GM11168 (cell line): ENCODE measurements at regions not wholly inside any gene's neighbourhood (a gene's known extent, or its start where the extent isn't known, plus 50 kb on each side); places are given as distances from the start of the nearest gene placed in this dataset.
"Not testable (repeated sequence)": the region's sequence is repeated elsewhere in the genome, so short reads cannot be mapped to it uniquely, and the experiment has no call there.

Source experiments
- in situ Hi-C: fragments of 300-500 bp; cut with MboI; formaldehyde crosslinking; loops from one replicate; pipeline ENCODE4 v1.12.0; 2022; ENCODE audit warnings: low sequenced_read_pairs; ENCODE audit not compliant: unreplicated experiment

GRCh38 chr6:12348530-12349511 lies 58.7 kb downstream of the EDN1 start:
- in situ Hi-C loops = no loop called here

DNA sequence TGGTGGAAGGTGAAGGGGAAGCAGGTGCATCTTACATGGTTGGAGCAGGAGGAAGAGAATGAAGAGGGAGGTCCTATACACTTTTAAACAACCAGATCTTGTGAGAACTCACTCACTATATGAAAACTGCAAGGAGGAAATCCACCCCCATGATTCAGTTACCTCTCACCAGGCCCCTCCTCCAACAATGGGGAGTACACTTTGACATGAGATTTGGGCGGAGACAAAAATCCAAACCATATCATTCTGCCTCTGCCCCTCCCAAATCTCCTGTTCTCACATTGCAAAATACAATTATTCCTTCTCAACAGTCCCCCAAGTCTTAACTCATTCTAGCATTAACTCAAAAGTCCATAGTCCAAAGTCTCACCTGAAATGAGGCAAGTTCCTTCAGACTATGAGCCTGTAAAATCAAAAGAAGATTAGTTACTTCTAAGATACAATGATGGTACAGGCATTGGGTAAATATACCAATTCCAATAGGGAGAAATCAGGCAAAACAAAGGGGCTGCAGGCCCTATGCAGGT lies 60.5 kb downstream of the EDN1 start:
- in situ Hi-C loops = no loop called here

GRCh38 chr6:12351672-12352071 lies 61.5 kb downstream of the EDN1 start:
- in situ Hi-C loops = no loop called here

- in situ Hi-C loops = no loop called here
These were observed 63.6 kb downstream of the EDN1 start for GRCh38 chr6:12353731-12354130.

DNA sequence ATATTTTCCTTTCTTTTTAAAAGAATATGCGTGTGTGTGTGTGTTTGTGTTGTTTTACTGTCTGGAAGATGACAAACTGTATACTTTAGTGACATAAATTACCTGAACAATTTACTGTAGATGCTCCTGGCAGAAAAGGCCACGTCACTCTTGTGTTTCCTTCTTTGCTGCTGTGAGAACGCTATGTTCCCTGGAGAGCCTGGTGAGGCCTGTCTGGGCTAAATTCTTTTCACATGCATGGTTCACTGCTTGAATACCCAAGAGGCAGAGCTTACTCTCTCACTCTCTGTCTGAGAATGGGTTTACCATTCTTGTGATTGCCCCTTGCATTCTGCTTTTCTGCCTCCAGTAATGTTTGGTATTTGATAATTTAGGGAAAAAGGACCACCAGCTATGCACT lies 64.3 kb downstream of the EDN1 start:
- in situ Hi-C loops = no loop called here

DNA sequence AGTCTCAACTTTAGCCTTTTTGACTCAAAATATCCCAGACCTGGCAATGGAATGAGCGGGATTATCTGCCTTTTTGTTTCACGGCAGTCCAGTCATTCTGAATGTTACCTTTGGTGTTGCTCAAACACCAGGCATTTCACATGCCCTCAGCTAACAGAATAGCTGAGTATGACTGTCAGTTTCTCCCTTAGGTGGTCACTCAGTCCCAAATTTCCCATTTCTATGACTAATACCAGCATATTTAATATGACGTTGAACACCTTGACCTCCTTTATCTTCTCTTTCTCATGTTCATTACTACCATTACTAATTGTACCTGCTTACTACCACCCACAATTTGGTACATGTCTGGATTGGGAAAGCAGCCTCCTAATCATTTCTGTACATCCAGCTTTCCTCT lies 65.2 kb downstream of the EDN1 start:
- in situ Hi-C loops = no loop called here

GRCh38 chr6:12356431-12356830 lies 66.3 kb downstream of the EDN1 start:
- in situ Hi-C loops = no loop called here

DNA sequence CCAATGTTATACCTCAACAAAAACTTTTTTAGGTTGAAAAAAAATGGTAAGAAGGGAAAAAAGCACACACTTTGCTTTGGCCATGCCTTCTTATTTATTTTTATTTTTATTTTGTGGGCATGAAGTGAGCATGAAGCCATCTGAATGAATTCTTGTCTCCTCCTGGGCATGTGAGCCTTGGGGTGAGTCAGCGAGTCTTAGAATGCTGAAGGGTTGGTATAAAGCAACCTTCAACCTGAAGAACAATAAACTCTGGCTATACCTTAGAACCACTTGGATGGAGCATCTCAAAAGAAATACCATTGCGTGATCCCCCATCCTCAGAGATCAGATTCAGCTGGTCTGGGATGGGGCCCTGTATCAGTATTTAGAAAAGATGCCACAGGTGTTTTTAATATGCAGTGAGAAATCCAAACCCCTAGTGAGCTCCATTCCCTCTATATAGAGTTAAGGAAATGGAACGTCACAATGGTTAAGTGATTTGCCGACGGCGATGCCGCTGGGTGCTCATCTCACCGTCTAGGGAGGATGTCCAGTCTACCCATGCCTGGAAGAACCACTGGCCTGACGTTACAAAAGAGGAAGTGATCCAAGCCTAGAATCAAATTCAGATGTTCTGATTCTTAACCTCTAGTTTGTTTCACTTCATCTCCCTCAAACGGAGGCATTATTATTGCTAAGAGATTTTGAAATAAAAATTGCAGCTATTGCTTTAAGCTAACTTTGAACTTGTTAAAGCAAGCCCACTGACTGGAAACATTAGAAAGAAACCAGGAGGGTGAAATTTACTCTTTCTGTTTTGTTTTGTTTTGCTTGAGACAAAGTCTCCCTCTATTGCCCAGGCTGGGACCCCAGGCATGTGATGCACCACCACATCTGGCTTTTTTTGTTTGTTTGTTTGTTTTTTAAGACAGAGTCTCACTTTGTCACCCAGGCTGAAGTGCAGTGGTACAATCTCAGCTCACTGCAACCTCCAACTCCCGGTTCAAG lies 67.1 kb downstream of the EDN1 start:
- in situ Hi-C loops = no loop called here

- in situ Hi-C loops = no loop called here
These were observed 68.9 kb downstream of the EDN1 start for GRCh38 chr6:12359036-12359435.

GRCh38 chr6:12361042-12361765 lies 71.0 kb downstream of the EDN1 start:
- in situ Hi-C loops = no loop called here

DNA sequence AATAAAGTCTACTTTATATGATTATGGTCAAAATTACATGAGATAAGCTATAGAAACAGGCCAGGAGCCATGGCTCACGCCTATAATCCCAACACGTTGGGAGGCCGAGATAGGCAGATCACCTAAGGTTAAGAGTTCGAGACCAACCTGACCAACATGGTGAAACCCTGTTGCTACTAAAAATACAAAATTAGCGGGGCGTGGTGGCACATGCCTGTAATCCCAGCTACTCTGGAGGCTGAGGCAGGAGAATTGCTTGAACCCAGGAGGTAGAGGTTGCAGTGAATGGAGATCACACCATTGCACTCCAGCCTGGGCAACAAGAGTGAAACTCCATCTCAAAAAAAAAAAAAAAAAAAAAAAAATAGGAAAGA lies 73.1 kb downstream of the EDN1 start:
- in situ Hi-C loops = not testable (repeated sequence)

- in situ Hi-C loops = no loop called here
These were observed 73.7 kb downstream of the EDN1 start for GRCh38 chr6:12363651-12364381.

GRCh38 chr6:12364621-12365020 lies 74.5 kb downstream of the EDN1 start:
- in situ Hi-C loops = no loop called here

GRCh38 chr6:12366731-12367130 lies 76.6 kb downstream of the EDN1 start:
- in situ Hi-C loops = no loop called here

- in situ Hi-C loops = no loop called here
These were observed 77.3 kb downstream of the EDN1 start for GRCh38 chr6:12367412-12367811.

DNA sequence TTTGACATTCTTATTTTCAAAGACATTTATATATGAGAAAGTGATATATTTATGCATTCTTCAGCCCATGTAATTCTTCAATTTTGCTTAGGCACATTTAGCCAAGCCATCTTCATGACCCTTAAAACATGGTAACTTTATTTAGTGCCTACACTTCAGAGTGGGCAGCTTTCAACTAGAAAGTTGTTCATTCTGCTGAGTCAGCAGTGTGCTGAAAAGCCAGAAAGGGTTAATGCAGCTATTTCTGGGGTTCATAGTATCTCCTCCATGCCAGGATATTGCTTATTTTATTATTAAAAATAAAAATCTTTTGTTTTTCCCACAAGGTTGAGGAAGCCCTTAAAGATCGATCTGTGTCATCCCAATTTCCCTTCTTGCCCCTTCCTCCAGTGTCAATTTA lies 79.2 kb downstream of the EDN1 start:
- in situ Hi-C loops = no loop called here

DNA sequence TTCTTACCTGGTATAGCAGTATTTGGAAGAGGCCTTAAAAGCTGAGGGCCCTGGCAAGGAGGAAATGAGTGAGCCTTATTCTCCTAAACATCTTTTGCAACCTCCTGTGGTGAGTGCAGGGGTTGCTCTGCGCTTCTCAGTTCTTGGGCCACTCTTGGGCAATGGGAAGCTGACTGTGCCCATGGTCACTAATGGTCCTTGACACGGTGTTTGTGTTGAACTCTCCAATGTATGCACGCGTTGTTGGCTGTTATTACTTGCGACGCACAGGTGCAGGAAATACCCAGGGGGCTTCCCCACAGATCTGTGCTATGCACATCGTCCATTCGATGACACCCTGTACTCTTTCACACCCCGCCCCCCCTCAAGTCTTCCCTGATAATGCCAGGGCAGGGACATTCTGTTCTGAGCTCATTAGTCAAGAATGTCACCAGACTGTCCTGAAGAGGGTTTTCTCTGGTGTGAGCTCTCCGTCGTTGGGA lies 79.7 kb downstream of the EDN1 start:
- in situ Hi-C loops = no loop called here

- in situ Hi-C loops = no loop called here
These were observed 81.0 kb downstream of the EDN1 start for GRCh38 chr6:12371151-12371550.

DNA sequence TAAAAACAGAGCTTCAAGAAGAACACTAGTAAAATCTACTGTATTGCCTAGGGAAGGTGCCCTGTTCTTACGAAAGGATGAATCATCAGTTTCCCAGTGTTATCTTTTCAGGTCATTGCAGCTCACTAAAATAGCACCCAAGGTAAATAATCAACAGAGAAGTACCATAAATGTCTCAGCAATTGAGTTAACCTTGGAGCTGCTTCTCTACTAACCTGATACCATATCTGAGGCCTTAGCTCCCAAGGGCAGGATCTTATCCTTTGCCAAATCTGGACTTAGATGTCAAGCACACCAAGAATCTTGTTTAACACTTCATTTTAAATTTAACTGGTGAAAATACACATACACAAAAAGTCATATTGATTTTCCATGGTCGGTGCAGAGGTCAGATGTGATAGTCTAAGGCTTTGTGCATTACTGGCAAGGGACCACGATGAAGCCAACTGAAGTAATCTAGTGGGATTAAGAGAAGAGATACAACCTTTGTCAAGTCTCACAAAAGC lies 81.5 kb downstream of the EDN1 start:
- in situ Hi-C loops = no loop called here
